Panc1 (cell line): ENCODE measurements at regions not wholly inside any gene's neighbourhood (a gene's known extent, or its start where the extent isn't known, plus 50 kb on each side); places are given as distances from the start of the nearest gene placed in this dataset.

Experiments used
- CTCF ChIP-seq: fragments of 450-650 bp; IDR thresholded peaks from 2 replicates; pipeline ENCODE4 v1.5.1; 2017; ENCODE audit warnings: mild to moderate bottlenecking
- REST ChIP-seq, 2 experiments: IDR thresholded peaks; 2 replicates each; pipeline ENCODE4 v1.6.1; 2011 to 2012; ENCODE audit warnings: low read depth in 2 of 2, control low read depth in 1 of 2, low read length in 1 of 2, mild to moderate bottlenecking in 1 of 2, moderate library complexity in 1 of 2; ENCODE audit not compliant: insufficient read depth in 1 of 2

GRCh38 chr2:48218169-48218568, 96.3 kb upstream of the FOXN2 start:
- no peak for TF ChIP-seq CTCF
- no peak for TF ChIP-seq REST (IDR thresholded peaks at IDR 0.05; ENCODE audit: insufficient read depth in 1 of 2, low read depth in 2 of 2, low read length in 1 of 2)
